ENCODE measurements at regions not wholly inside any gene's neighbourhood (a gene's known extent, or its start where the extent isn't known, plus 50 kb on each side); places are given as distances from the start of the nearest gene placed in this dataset.

GRCh38 chr5:125171641-125172040, 425.2 kb upstream of the ZNF608 start:
- ChIA-PET POLR2A (no interaction called here), CTCF (no interaction called here)
- no peak for DNase-seq (ENCODE audit: low read depth, low spot score)
- no peak overlapping the region for H3K4me3 ChIP-seq (ENCODE audit: low read depth, low read length)
- TF ChIP-seq, protein P1, sequence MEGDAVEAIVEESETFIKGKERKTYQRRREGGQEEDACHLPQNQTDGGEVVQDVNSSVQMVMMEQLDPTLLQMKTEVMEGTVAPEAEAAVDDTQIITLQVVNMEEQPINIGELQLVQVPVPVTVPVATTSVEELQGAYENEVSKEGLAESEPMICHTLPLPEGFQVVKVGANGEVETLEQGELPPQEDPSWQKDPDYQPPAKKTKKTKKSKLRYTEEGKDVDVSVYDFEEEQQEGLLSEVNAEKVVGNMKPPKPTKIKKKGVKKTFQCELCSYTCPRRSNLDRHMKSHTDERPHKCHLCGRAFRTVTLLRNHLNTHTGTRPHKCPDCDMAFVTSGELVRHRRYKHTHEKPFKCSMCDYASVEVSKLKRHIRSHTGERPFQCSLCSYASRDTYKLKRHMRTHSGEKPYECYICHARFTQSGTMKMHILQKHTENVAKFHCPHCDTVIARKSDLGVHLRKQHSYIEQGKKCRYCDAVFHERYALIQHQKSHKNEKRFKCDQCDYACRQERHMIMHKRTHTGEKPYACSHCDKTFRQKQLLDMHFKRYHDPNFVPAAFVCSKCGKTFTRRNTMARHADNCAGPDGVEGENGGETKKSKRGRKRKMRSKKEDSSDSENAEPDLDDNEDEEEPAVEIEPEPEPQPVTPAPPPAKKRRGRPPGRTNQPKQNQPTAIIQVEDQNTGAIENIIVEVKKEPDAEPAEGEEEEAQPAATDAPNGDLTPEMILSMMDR (IDR thresholded peaks at IDR 0.05; ENCODE audit: insufficient read depth, low read length, missing control alignments), result no peak

DNA sequence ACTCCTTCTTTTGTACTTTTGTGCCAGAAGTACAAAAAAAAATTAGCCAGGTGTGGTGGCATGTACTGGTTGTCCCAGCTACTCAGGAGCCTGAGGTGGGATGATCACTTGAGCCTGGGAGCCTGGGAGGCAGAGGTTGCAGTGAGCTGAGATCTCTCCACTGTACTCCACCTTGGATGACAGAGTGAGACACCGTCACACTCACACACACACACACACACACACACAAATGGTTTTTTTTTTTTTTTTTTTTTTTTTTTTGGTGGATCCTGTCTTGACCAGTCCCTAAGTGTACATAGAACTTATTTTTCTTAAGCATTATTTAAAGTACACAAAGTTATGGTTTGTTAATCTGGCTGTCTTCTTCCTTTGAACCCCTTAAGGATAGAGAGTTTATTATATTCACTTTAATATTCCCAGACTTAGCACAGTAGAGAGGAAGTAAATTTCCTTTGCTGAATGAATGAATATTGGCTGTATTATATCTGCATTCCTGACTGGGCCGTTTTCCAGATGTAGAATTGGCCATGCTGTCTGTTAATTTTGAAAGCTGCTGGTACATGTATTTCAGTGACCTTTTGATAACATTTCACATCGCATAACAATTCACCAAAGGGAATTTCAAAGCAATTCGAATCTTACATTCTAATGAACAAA, 429.0 kb upstream of the ZNF608 start:
- TF ChIP-seq, protein P1 (IDR thresholded peaks at IDR 0.05; ENCODE audit: insufficient read depth, low read length, missing control alignments), result no peak
- ChIA-PET CTCF (no interaction called here), POLR2A (no interaction called here)
- DNase-seq (ENCODE audit: low read depth, low spot score), result no peak
- H3K4me3 ChIP-seq (ENCODE audit: low read depth, low read length), result no peak overlapping the region

DNA sequence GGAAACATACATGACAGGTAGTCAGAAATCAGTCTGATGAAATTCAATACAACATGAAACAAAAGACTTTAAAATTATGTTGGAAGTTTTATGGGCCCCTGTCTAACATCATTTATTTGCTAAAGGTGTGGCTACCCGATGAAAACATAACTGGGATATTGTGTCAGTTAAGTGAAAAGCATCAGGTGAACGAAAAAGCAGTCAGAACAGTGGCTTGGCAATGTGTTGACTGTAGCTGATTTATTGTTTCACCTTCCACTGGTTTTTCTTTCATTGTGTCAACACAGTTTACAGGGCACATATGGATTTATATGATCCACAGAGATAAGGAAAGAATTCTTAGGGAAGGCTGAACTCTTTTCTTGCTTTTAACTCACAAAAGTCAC, 429.6 kb upstream of the ZNF608 start:
- TF ChIP-seq, protein P1 (IDR thresholded peaks at IDR 0.05; ENCODE audit: insufficient read depth, low read length, missing control alignments), result no peak
- H3K4me3 ChIP-seq (ENCODE audit: low read depth, low read length), result no peak overlapping the region
- ChIA-PET POLR2A (no interaction called here), CTCF (no interaction called here)
- no peak for DNase-seq (ENCODE audit: low read depth, low spot score)

DNA sequence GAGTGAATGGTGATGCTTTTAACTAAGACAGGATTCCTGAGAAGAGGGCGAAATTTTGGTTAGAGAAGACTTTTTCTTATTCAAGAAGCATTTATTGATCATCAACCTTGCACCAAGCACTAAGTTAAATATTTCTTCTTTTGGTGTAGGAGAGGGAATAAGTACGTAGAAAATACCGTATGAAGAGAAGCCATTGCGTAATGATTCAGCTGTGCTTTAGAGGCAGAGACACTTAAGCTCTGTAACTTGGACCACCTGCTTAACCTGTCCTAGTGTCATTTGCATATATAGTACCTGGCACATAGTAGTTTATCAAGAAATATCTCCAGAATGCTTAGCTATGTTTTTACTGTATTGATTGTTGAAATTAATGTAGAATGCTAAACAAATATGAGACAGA, 430.9 kb upstream of the ZNF608 start:
- POLR2A ChIA-PET, result no interaction called here
- H3K4me3 ChIP-seq (ENCODE audit: low read depth, low read length), result no peak overlapping the region
- no peak for DNase-seq (ENCODE audit: low read depth, low spot score)
- CTCF ChIA-PET, result no interaction called here
- TF ChIP-seq, protein P1 (IDR thresholded peaks at IDR 0.05; ENCODE audit: insufficient read depth, low read length, missing control alignments), result no peak

GRCh38 chr5:125179612-125180011, 433.2 kb upstream of the ZNF608 start:
- H3K4me3 ChIP-seq (ENCODE audit: low read depth, low read length), result no peak overlapping the region
- ChIA-PET POLR2A (no interaction called here), CTCF (no interaction called here)
- DNase-seq (ENCODE audit: low read depth, low spot score), result no peak
- TF ChIP-seq, protein P1 (IDR thresholded peaks at IDR 0.05; ENCODE audit: insufficient read depth, low read length, missing control alignments), result no peak

- CTCF ChIA-PET, result no interaction called here
- TF ChIP-seq, protein P1 (IDR thresholded peaks at IDR 0.05; ENCODE audit: insufficient read depth, low read length, missing control alignments), result no peak
- POLR2A ChIA-PET, result no interaction called here
- no peak overlapping the region for H3K4me3 ChIP-seq (ENCODE audit: low read depth, low read length)
- no peak for DNase-seq (ENCODE audit: low read depth, low spot score)
These were observed 433.9 kb upstream of the ZNF608 start for GRCh38 chr5:125180231-125180829.
